ENCODE measurements at regions not wholly inside any gene's neighbourhood (a gene's known extent, or its start where the extent isn't known, plus 50 kb on each side); places are given as distances from the start of the nearest gene placed in this dataset.
"Not testable (repeated sequence)": the region's sequence is repeated elsewhere in the genome, so short reads cannot be mapped to it uniquely, and the experiment has no call there.

DNA sequence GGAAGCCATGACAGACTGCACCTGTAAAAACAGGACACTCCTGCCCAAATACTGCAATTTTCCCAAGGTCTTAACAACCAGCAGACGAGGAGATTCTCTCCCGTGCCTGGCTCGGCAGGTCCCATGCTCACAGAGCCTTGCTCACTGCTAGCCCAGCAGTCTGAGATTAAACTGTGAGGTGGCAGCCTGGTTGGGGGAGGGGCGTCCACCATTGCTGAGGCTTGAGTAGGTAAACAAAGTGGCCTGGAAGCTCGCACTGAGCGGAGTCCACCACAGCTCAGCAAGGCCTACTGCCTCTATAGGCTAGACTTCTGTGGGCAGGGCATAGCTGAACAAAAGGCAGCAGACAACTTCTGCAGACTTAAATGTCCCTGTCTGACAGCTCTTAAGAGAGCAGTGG is 80.3 kb downstream of the ANXA5 start:
- H3K36me3 Mint-ChIP-seq (ENCODE audit: insufficient read depth, unreplicated experiment); H3K4me3 Mint-ChIP-seq (ENCODE audit: unreplicated experiment); POLR2A ChIA-PET; H3K9me3 Mint-ChIP-seq (ENCODE audit: unreplicated experiment); DNase-seq (ENCODE audit: unreplicated experiment); intact Hi-C loops (cut with micrococcal nuclease); H3K4me1 Mint-ChIP-seq (ENCODE audit: insufficient read depth, unreplicated experiment); H3K27me3 Mint-ChIP-seq (ENCODE audit: insufficient read depth, unreplicated experiment); BruUV-seq (replicated peaks); H3K27ac Mint-ChIP-seq (ENCODE audit: low read depth, unreplicated experiment): not testable (repeated sequence)
- CTCF ChIA-PET = interaction anchor here (0.9 kb wide), 1 partner anchor 154 kb away, joined by 3 read pairs; no protein-coding TSS in a partner anchor

GRCh38 chr4:121614101-121614500 is 82.7 kb downstream of the ANXA5 start:
- TF ChIP-seq, protein P1, sequence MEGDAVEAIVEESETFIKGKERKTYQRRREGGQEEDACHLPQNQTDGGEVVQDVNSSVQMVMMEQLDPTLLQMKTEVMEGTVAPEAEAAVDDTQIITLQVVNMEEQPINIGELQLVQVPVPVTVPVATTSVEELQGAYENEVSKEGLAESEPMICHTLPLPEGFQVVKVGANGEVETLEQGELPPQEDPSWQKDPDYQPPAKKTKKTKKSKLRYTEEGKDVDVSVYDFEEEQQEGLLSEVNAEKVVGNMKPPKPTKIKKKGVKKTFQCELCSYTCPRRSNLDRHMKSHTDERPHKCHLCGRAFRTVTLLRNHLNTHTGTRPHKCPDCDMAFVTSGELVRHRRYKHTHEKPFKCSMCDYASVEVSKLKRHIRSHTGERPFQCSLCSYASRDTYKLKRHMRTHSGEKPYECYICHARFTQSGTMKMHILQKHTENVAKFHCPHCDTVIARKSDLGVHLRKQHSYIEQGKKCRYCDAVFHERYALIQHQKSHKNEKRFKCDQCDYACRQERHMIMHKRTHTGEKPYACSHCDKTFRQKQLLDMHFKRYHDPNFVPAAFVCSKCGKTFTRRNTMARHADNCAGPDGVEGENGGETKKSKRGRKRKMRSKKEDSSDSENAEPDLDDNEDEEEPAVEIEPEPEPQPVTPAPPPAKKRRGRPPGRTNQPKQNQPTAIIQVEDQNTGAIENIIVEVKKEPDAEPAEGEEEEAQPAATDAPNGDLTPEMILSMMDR (IDR thresholded peaks at IDR 0.05; ENCODE audit: unreplicated experiment) = no peak
- ChIA-PET POLR2A (interaction anchor here (0.5 kb wide), 1 partner anchor 23 kb away, joined by 3 read pairs; no protein-coding TSS in a partner anchor), CTCF (no interaction called here)
- Mint-ChIP-seq H3K9me3 (ENCODE audit: unreplicated experiment) (no peaks in the 10 kb centered on the region), H3K4me3 (ENCODE audit: unreplicated experiment) (no peak overlapping the region), H3K27me3 (ENCODE audit: insufficient read depth, unreplicated experiment) (no peaks in the 10 kb centered on the region), H3K4me1 (ENCODE audit: insufficient read depth, unreplicated experiment) (no peaks in the 10 kb centered on the region), H3K36me3 (ENCODE audit: insufficient read depth, unreplicated experiment) (no peaks in the 10 kb centered on the region), H3K27ac (ENCODE audit: low read depth, unreplicated experiment) (no peak overlapping the region)
- intact Hi-C loops (cut with micrococcal nuclease) = no loop called here
- no TSS peak for BruUV-seq (replicated peaks)
- DNase-seq (ENCODE audit: unreplicated experiment) = no peak

DNA sequence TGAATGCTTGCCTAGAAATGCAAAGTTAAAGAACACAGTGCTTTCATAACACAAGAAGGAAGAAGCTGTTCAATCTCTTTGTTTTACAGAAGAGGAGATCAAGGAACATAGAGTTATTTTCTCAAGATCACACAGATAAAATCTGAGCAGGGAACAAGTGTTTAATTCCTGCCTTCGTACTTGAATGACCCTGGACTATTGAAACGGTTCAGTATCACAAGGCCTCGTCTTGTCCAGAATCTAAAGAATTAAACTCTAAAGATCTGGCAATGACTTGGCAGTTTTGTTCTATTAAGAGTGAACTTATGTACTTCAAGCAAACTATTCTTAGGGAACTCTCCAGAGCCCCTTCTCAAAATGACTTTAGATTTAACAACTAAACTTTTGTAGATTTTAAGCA is 97.7 kb downstream of the ANXA5 start:
- Mint-ChIP-seq H3K4me3 (ENCODE audit: unreplicated experiment) (no peak overlapping the region), H3K4me1 (ENCODE audit: insufficient read depth, unreplicated experiment) (peaks cover 15% of the 10 kb centered on the region), H3K27me3 (ENCODE audit: insufficient read depth, unreplicated experiment) (no peaks in the 10 kb centered on the region), H3K9me3 (ENCODE audit: unreplicated experiment) (no peaks in the 10 kb centered on the region), H3K27ac (ENCODE audit: low read depth, unreplicated experiment) (no peak overlapping the region), H3K36me3 (ENCODE audit: insufficient read depth, unreplicated experiment) (no peaks in the 10 kb centered on the region)
- intact Hi-C loops (cut with micrococcal nuclease) = no loop called here
- TF ChIP-seq, protein P1 (IDR thresholded peaks at IDR 0.05; ENCODE audit: unreplicated experiment) = no peak
- no peak for DNase-seq (ENCODE audit: unreplicated experiment)
- ChIA-PET POLR2A (no interaction called here), CTCF (interaction anchor here (0.7 kb wide), 1 partner anchor 137 kb away, joined by 3 read pairs; no protein-coding TSS in a partner anchor)
- BruUV-seq (replicated peaks) = no TSS peak

GRCh38 chr4:121597346-121597934 is 99.3 kb downstream of the ANXA5 start:
- peak; percentile 49 for DNase-seq (ENCODE audit: unreplicated experiment)
- Mint-ChIP-seq H3K27ac (ENCODE audit: low read depth, unreplicated experiment) (no peak overlapping the region), H3K9me3 (ENCODE audit: unreplicated experiment) (no peaks in the 10 kb centered on the region), H3K4me3 (ENCODE audit: unreplicated experiment) (no peak overlapping the region), H3K27me3 (ENCODE audit: insufficient read depth, unreplicated experiment) (no peaks in the 10 kb centered on the region), H3K36me3 (ENCODE audit: insufficient read depth, unreplicated experiment) (no peaks in the 10 kb centered on the region), H3K4me1 (ENCODE audit: insufficient read depth, unreplicated experiment) (peaks cover 15% of the 10 kb centered on the region)
- intact Hi-C loops (cut with micrococcal nuclease) = no loop called here
- BruUV-seq (replicated peaks) = no TSS peak
- TF ChIP-seq, protein P1 (IDR thresholded peaks at IDR 0.05; ENCODE audit: unreplicated experiment) = no peak
- CTCF ChIA-PET = no interaction called here
- POLR2A ChIA-PET = no interaction called here

Measured in MCF 10A (cell line).